ENCODE measurements at regions not wholly inside any gene's neighbourhood (a gene's known extent, or its start where the extent isn't known, plus 50 kb on each side); places are given as distances from the start of the nearest gene placed in this dataset.

- Histone ChIP-seq H3K27ac (no peak overlapping the region), H3K4me1 (no peaks in the 10 kb centered on the region), H3K4me3 (no peak overlapping the region), H3K9me3 (no peaks in the 10 kb centered on the region), H3K36me3 (no peaks in the 10 kb centered on the region), H3K27me3 (no peaks in the 10 kb centered on the region)
- DNase-seq (no peak), ATAC-seq (ENCODE audit: low FRiP score in 2 of 2) (no peak)
- TF ChIP-seq EP300 (IDR thresholded peaks at IDR 0.05): no peak
- TF ChIP-seq, protein P1, sequence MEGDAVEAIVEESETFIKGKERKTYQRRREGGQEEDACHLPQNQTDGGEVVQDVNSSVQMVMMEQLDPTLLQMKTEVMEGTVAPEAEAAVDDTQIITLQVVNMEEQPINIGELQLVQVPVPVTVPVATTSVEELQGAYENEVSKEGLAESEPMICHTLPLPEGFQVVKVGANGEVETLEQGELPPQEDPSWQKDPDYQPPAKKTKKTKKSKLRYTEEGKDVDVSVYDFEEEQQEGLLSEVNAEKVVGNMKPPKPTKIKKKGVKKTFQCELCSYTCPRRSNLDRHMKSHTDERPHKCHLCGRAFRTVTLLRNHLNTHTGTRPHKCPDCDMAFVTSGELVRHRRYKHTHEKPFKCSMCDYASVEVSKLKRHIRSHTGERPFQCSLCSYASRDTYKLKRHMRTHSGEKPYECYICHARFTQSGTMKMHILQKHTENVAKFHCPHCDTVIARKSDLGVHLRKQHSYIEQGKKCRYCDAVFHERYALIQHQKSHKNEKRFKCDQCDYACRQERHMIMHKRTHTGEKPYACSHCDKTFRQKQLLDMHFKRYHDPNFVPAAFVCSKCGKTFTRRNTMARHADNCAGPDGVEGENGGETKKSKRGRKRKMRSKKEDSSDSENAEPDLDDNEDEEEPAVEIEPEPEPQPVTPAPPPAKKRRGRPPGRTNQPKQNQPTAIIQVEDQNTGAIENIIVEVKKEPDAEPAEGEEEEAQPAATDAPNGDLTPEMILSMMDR (IDR thresholded peaks at IDR 0.05): no peak
- TF ChIP-seq POLR2AphosphoS5 (IDR thresholded peaks at IDR 0.05): no peak
- TF ChIP-seq POLR2A (IDR thresholded peaks at IDR 0.05): no peak
- 85 to 97% methylated on average over 1 of the region's 1 CpG for WGBS, 2 donors
Measured at GRCh38 chr4:32394255-32394654, 1674.1 kb downstream of the PCDH7 start.

- DNase-seq (no peak), ATAC-seq (ENCODE audit: low FRiP score in 2 of 2) (no peak)
- no peaks in the 10 kb centered on the region for H3K9me3 ChIP-seq
- no peak for TF ChIP-seq POLR2A (IDR thresholded peaks at IDR 0.05)
- TF ChIP-seq, protein P1 (IDR thresholded peaks at IDR 0.05): no peak
- no peak for TF ChIP-seq POLR2AphosphoS5 (IDR thresholded peaks at IDR 0.05)
- TF ChIP-seq EP300 (IDR thresholded peaks at IDR 0.05): no peak
- H3K27ac ChIP-seq: no peak overlapping the region
- H3K36me3 ChIP-seq: no peaks in the 10 kb centered on the region
- WGBS, 2 donors: 67 to 69% methylated on average over 7 of the region's 7 CpGs
- H3K4me1 ChIP-seq: no peaks in the 10 kb centered on the region
- H3K4me3 ChIP-seq: no peak overlapping the region
- no peaks in the 10 kb centered on the region for H3K27me3 ChIP-seq
Measured at GRCh38 chr4:32396507-32397070, 1676.4 kb downstream of the PCDH7 start.

GRCh38 chr4:32400870-32401269, 1680.7 kb downstream of the PCDH7 start:
- TF ChIP-seq POLR2AphosphoS5 (IDR thresholded peaks at IDR 0.05): no peak
- TF ChIP-seq EP300 (IDR thresholded peaks at IDR 0.05): no peak
- TF ChIP-seq POLR2A (IDR thresholded peaks at IDR 0.05): no peak
- TF ChIP-seq, protein P1 (IDR thresholded peaks at IDR 0.05): no peak
- no peak for DNase-seq
- no peaks in the 10 kb centered on the region for H3K36me3 ChIP-seq
- no peaks in the 10 kb centered on the region for H3K27me3 ChIP-seq
- H3K27ac ChIP-seq: no peak overlapping the region
- no peak overlapping the region for H3K4me3 ChIP-seq
- 92 to 93% methylated on average over 1 of the region's 1 CpG for WGBS, 2 donors
- no peak for ATAC-seq (ENCODE audit: low FRiP score in 2 of 2)
- no peaks in the 10 kb centered on the region for H3K4me1 ChIP-seq
- H3K9me3 ChIP-seq: no peaks in the 10 kb centered on the region

DNA sequence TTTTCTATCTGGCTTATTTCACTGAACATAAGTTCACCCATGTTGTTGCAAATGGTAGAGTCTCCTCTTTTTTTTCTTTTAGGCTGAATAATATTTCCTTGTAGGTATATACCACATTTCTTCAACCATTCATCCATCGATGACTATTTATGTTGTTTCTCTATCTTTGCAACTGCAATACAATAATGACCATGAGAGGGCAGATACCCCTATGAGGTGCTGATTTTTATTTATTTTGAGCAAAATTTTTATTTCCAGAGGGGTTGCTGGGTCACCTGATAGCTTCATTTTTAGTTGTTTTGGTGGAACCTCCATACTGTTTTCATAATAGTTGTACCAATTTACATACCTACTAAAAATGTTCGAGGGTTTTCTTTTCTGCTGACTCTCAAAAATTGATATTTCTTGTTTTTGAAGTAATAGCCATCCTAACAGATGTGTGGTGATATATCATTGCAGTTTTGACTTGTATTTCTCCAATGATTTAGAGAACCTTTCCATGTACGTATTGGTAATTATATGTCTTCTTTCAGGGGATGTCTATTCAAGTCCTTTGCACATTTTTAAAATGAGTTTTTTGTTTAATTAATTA, 1697.0 kb downstream of the PCDH7 start:
- no peak for ATAC-seq (ENCODE audit: low FRiP score in 2 of 2)
- no peak for DNase-seq
- WGBS, 2 donors: 77 to 84% methylated on average over 3 of the region's 3 CpGs
- Histone ChIP-seq H3K4me1 (no peaks in the 10 kb centered on the region), H3K36me3 (no peaks in the 10 kb centered on the region), H3K9me3 (peaks cover 0 to 6% (median 0%) of the 10 kb centered on the region in 4 donors), H3K27me3 (no peaks in the 10 kb centered on the region), H3K4me3 (no peak overlapping the region), H3K27ac (no peak overlapping the region)
- TF ChIP-seq POLR2AphosphoS5 (IDR thresholded peaks at IDR 0.05): no peak
- TF ChIP-seq POLR2A (IDR thresholded peaks at IDR 0.05): no peak

DNA sequence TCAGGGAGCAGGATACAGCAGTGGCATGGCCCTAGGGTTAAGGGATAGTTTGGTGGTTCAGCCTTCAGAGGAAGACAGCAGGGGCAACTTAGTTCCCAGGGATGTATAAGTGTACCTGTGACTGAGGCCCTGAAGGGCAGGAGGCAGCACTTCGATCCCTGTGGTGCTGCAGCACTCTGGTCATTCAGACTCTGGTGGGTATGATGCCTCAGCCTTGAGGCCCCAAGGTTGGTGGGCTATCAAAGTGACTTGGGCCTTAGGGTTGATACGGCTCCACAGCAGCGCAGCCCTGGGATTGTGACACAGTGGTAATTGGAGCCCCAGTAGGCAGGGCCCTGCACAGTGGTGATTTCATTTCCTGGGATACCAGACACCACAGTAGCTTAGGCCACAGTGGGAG, 1703.1 kb downstream of the PCDH7 start:
- no peak overlapping the region for H3K27ac ChIP-seq
- H3K4me1 ChIP-seq: no peaks in the 10 kb centered on the region
- H3K36me3 ChIP-seq: no peaks in the 10 kb centered on the region
- H3K9me3 ChIP-seq: peaks cover 0 to 6% (median 3%) of the 10 kb centered on the region in 4 donors
- 96 to 100% methylated on average over 3 of the region's 3 CpGs for WGBS, 2 donors
- no peak for DNase-seq
- no peak overlapping the region for H3K4me3 ChIP-seq
- H3K27me3 ChIP-seq: no peaks in the 10 kb centered on the region
- peak in 1 of 2 donors; percentile 22 for ATAC-seq (ENCODE audit: low FRiP score in 2 of 2)
- TF ChIP-seq POLR2AphosphoS5 (IDR thresholded peaks at IDR 0.05): no peak
- no peak for TF ChIP-seq POLR2A (IDR thresholded peaks at IDR 0.05)
- no peak for TF ChIP-seq EP300 (IDR thresholded peaks at IDR 0.05)
- TF ChIP-seq, protein P1 (IDR thresholded peaks at IDR 0.05): no peak
